Glutamatergic neuron (in vitro differentiated cells): ENCODE measurements at regions not wholly inside any gene's neighbourhood (a gene's known extent, or its start where the extent isn't known, plus 50 kb on each side); places are given as distances from the start of the nearest gene placed in this dataset.

Experiments
- DNase-seq: peaks from one replicate; pipeline ENCODE4 v3.0.0; 2022
- H3K27ac Mint-ChIP-seq: one replicate; pipeline ENCODE4 v1.8.0; 2020; ENCODE audit warnings: mild to moderate bottlenecking, mixed read lengths, inconsistent platforms; ENCODE audit not compliant: unreplicated experiment
- H3K27me3 Mint-ChIP-seq: one replicate; pipeline ENCODE4 v1.8.0; 2020; ENCODE audit warnings: mild to moderate bottlenecking, moderate library complexity, mixed read lengths, inconsistent platforms; ENCODE audit not compliant: unreplicated experiment
- H3K36me3 Mint-ChIP-seq: one replicate; pipeline ENCODE4 v1.8.0; 2020; ENCODE audit warnings: mild to moderate bottlenecking, mixed read lengths, inconsistent platforms; ENCODE audit not compliant: unreplicated experiment
- H3K4me1 Mint-ChIP-seq: one replicate; pipeline ENCODE4 v1.8.0; 2020; ENCODE audit warnings: mild to moderate bottlenecking, low read depth, mixed read lengths, inconsistent platforms; ENCODE audit not compliant: unreplicated experiment
- H3K4me3 Mint-ChIP-seq: one replicate; pipeline ENCODE4 v1.8.0; 2020; ENCODE audit warnings: mild to moderate bottlenecking, mixed read lengths, inconsistent platforms; ENCODE audit not compliant: unreplicated experiment
- H3K9me3 Mint-ChIP-seq: one replicate; pipeline ENCODE4 v1.8.0; 2020; ENCODE audit warnings: mild to moderate bottlenecking, moderate library complexity, mixed read lengths, inconsistent platforms; ENCODE audit not compliant: unreplicated experiment
- CTCF ChIP-seq: fragments of 200-600 bp; sonication (generic); IDR thresholded peaks from one replicate; pipeline ENCODE4 v1.5.0; 2021; ENCODE audit not compliant: partially characterized antibody, unreplicated experiment

- H3K4me1 Mint-ChIP-seq = peaks cover 11% of the 10 kb centered on the region
- peak overlapping the region; percentile 17 for H3K27ac Mint-ChIP-seq
- H3K36me3 Mint-ChIP-seq = peaks cover 8% of the 10 kb centered on the region
- H3K27me3 Mint-ChIP-seq = peaks cover 2% of the 10 kb centered on the region
- peaks cover 8% of the 10 kb centered on the region for H3K9me3 Mint-ChIP-seq
- TF ChIP-seq CTCF = no peak
- H3K4me3 Mint-ChIP-seq = no peak overlapping the region
- DNase-seq = no peak
Observed at GRCh38 chr21:39036581-39036980, 146.7 kb downstream of the PSMG1 start.

- Mint-ChIP-seq H3K27ac (no peak overlapping the region), H3K4me1 (peaks cover 11% of the 10 kb centered on the region)
Observed at GRCh38 chr21:39034590-39035536, 148.4 kb downstream of the PSMG1 start.

GRCh38 chr21:39033878-39034589, 149.2 kb downstream of the PSMG1 start:
- no peak for DNase-seq
- H3K27me3 Mint-ChIP-seq = peaks cover 4% of the 10 kb centered on the region
- H3K27ac Mint-ChIP-seq = no peak overlapping the region
- TF ChIP-seq CTCF = no peak
- H3K9me3 Mint-ChIP-seq = peaks cover 11% of the 10 kb centered on the region
- peaks cover 8% of the 10 kb centered on the region for H3K36me3 Mint-ChIP-seq
- no peak overlapping the region for H3K4me3 Mint-ChIP-seq
- peaks cover 11% of the 10 kb centered on the region for H3K4me1 Mint-ChIP-seq

More at GRCh38 chr21:39034590-39035536, 148.4 kb downstream of the PSMG1 start:
- no peak for DNase-seq
- Mint-ChIP-seq H3K27me3 (peaks cover 4% of the 10 kb centered on the region), H3K9me3 (peaks cover 11% of the 10 kb centered on the region), H3K36me3 (peaks cover 8% of the 10 kb centered on the region), H3K4me3 (no peak overlapping the region)
- TF ChIP-seq CTCF = no peak

- no peak overlapping the region for H3K27ac Mint-ChIP-seq
- peaks cover 6% of the 10 kb centered on the region for H3K4me1 Mint-ChIP-seq
- H3K36me3 Mint-ChIP-seq = peaks cover 10% of the 10 kb centered on the region
- TF ChIP-seq CTCF = no peak
- H3K4me3 Mint-ChIP-seq = no peak overlapping the region
- DNase-seq = no peak
- H3K9me3 Mint-ChIP-seq = peaks cover 7% of the 10 kb centered on the region
- H3K27me3 Mint-ChIP-seq = peaks cover 9% of the 10 kb centered on the region
Observed at GRCh38 chr21:39029900-39030884, 153.1 kb downstream of the PSMG1 start.
